Naive B cell (primary cell): ENCODE measurements at regions not wholly inside any gene's neighbourhood (a gene's known extent, or its start where the extent isn't known, plus 50 kb on each side); places are given as distances from the start of the nearest gene placed in this dataset.
"Not testable (repeated sequence)": the region's sequence is repeated elsewhere in the genome, so short reads cannot be mapped to it uniquely, and the experiment has no call there.

Experiments used
- ATAC-seq, 2 donors: fragments of 150-1000 bp; cut with Tn5 transposase; 2 replicates each; pipeline ENCODE4 v1.10.0; 2021; ENCODE audit warnings: low read depth in 2 of 2, mild to moderate bottlenecking in 2 of 2, moderate library complexity in 2 of 2
- DNase-seq: peaks from one replicate; pipeline ENCODE4 v3.0.0; 2022
- H3K27ac Mint-ChIP-seq, 6 donors: one replicate each; pipeline ENCODE4 v1.8.0; 2020 to 2022; ENCODE audit warnings: mild to moderate bottlenecking in 6 of 6, mixed read lengths in 6 of 6, moderate library complexity in 5 of 6, inconsistent platforms in 2 of 6
- H3K27me3 Mint-ChIP-seq, 3 donors: one replicate each; pipeline ENCODE4 v1.8.0; 2021 to 2022; ENCODE audit warnings: mixed read lengths in 3 of 3, mild to moderate bottlenecking in 1 of 3
- H3K36me3 Mint-ChIP-seq, 2 donors: one replicate each; pipeline ENCODE4 v1.8.0; 2020 to 2022; ENCODE audit warnings: mixed read lengths in 2 of 2, inconsistent platforms in 1 of 2, mild to moderate bottlenecking in 1 of 2
- H3K4me1 Mint-ChIP-seq, 3 donors: one replicate each; pipeline ENCODE4 v1.8.0; 2020 to 2022; ENCODE audit warnings: mixed read lengths in 3 of 3, inconsistent platforms in 1 of 3, mild to moderate bottlenecking in 1 of 3, moderate library complexity in 1 of 3
- H3K4me3 Mint-ChIP-seq, 8 donors: one replicate each; pipeline ENCODE4 v1.8.0; 2020 to 2022; ENCODE audit warnings: mild to moderate bottlenecking in 8 of 8, mixed read lengths in 8 of 8, moderate library complexity in 8 of 8, inconsistent platforms in 2 of 8
- H3K9me3 Mint-ChIP-seq, 7 donors: one replicate each; pipeline ENCODE4 v1.8.0; 2020 to 2022; ENCODE audit warnings: mixed read lengths in 7 of 7, mild to moderate bottlenecking in 5 of 7, inconsistent platforms in 2 of 7, moderate library complexity in 1 of 7

DNA sequence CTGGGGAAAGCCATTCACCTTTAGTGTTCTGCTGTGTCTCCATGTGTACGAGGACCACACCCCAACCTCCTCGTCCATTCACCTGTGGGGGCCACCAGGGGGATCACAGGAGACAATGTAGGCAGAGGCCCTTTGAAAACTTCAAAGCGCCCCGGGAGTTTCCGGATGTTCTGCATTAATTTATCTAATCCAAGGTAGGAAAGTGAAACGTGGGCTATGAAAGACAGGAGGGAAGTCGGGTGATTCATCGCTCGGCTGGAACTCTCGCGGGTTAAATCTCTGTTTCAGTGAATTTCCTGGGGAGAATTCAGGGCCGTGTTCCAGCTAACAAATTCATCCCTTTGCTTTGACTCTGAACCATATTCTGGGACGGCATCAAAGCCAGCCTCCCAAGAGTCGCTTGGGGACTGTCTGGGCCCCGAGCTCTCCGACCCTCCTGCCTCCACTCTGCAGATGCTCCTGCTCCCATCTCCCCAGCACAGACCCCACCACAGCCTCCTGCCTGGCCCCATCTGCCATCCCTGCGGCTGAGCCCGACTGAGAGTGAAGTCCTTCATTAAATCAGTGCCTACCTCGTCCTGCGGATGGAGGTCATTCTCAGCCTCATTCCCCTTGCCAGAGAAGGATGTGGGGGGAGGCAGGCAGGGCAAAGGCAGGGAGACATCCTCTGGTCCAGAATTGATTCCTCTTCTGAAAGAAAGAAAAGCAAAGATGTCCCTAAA, 114.1 kb upstream of the CARD11 start:
- peaks cover 4 to 9% (median 5%) of the 10 kb centered on the region in 3 donors for H3K27me3 Mint-ChIP-seq
- peaks cover 0 to 2% (median 0%) of the 10 kb centered on the region in 7 donors for H3K9me3 Mint-ChIP-seq
- DNase-seq (no peak), ATAC-seq (peak in 1 of 2 donors; percentile 8)
- H3K4me3 Mint-ChIP-seq, result peak overlapping the region in 3 of 8 donors; percentile 4 to 71 (median 36)
- H3K36me3 Mint-ChIP-seq, result no peaks in the 10 kb centered on the region
- H3K27ac Mint-ChIP-seq, result peak overlapping the region in 1 of 6 donors; percentile 79
- H3K4me1 Mint-ChIP-seq, result peaks cover 8 to 31% (median 10%) of the 10 kb centered on the region in 3 donors

GRCh38 chr7:3158341-3158760, 114.7 kb upstream of the CARD11 start:
- no peak overlapping the region for H3K27ac Mint-ChIP-seq
- peaks cover 4 to 9% (median 5%) of the 10 kb centered on the region in 3 donors for H3K27me3 Mint-ChIP-seq
- H3K9me3 Mint-ChIP-seq, result peaks cover 0 to 5% (median 2%) of the 10 kb centered on the region in 7 donors
- ATAC-seq, result no peak
- peaks cover 8 to 28% (median 8%) of the 10 kb centered on the region in 3 donors for H3K4me1 Mint-ChIP-seq
- no peaks in the 10 kb centered on the region for H3K36me3 Mint-ChIP-seq
- no peak overlapping the region for H3K4me3 Mint-ChIP-seq
- DNase-seq, result no peak

GRCh38 chr7:3159039-3159438, 115.4 kb upstream of the CARD11 start:
- Mint-ChIP-seq H3K27ac (no peak overlapping the region), H3K9me3 (peaks cover 0 to 5% (median 2%) of the 10 kb centered on the region in 7 donors), H3K27me3 (peaks cover 4 to 9% (median 6%) of the 10 kb centered on the region in 3 donors), H3K4me3 (no peak overlapping the region), H3K4me1 (peaks cover 5 to 22% (median 8%) of the 10 kb centered on the region in 3 donors), H3K36me3 (no peaks in the 10 kb centered on the region)
- ATAC-seq (no peak), DNase-seq (no peak)

GRCh38 chr7:3159445-3159844, 115.8 kb upstream of the CARD11 start:
- Mint-ChIP-seq H3K4me1 (peaks cover 5 to 18% (median 8%) of the 10 kb centered on the region in 3 donors), H3K27me3 (peaks cover 4 to 10% (median 9%) of the 10 kb centered on the region in 3 donors), H3K36me3 (no peaks in the 10 kb centered on the region), H3K9me3 (peaks cover 0 to 5% (median 2%) of the 10 kb centered on the region in 7 donors), H3K27ac (no peak overlapping the region), H3K4me3 (no peak overlapping the region)
- ATAC-seq (no peak), DNase-seq (no peak)

DNA sequence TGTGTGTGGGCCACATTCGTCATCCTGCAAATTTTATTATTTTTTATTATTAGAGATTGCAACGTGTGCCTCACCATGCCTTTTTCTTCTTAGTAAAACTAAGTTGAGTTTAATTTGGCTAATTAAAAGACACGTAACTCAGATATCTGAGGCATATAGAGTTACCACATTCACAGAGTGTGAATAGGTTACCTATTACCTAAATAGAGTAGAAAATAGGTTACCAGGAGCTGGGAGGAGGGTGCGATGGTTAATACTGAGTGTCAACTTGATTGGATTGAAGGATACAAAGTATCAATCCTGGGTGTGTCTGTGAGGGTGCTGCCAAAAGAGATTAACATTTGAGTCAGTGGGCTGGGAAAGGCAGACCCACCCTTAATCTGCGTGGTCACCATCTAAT, 116.3 kb upstream of the CARD11 start:
- peaks cover 2 to 14% (median 4%) of the 10 kb centered on the region in 3 donors for H3K4me1 Mint-ChIP-seq
- not testable (repeated sequence) for H3K27ac Mint-ChIP-seq, DNase-seq, ATAC-seq, H3K9me3 Mint-ChIP-seq, H3K36me3 Mint-ChIP-seq
- peak overlapping the region in 1 of 8 donors; percentile 44 for H3K4me3 Mint-ChIP-seq
- H3K27me3 Mint-ChIP-seq, result peaks cover 2 to 11% (median 9%) of the 10 kb centered on the region in 3 donors

DNA sequence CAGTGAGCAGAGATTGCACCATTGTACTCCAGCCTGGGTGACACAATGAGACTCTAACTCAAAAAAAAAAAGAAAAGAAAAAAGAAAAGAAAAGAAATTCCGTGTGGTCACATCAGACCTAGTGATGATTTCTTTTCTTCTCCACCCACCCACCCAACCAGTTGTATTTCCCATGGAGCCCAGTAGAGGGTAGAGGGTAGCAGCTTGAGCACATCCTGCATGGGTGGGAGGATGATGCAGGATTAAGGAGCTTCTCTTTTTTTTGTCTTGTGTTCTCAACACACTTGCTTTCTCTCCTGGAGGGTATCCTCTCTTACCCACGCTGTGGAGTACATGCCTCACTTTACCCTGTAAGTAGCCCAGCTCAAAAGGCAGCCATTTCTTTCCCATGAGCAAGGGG, 118.6 kb upstream of the CARD11 start:
- H3K4me3 Mint-ChIP-seq, result no peak overlapping the region
- H3K36me3 Mint-ChIP-seq, result no peaks in the 10 kb centered on the region
- no peak for ATAC-seq
- no peak overlapping the region for H3K27ac Mint-ChIP-seq
- H3K4me1 Mint-ChIP-seq, result peaks cover 0 to 9% (median 4%) of the 10 kb centered on the region in 3 donors
- H3K27me3 Mint-ChIP-seq, result peaks cover 0 to 22% (median 9%) of the 10 kb centered on the region in 3 donors
- no peak for DNase-seq
- peaks cover 0 to 5% (median 2%) of the 10 kb centered on the region in 7 donors for H3K9me3 Mint-ChIP-seq

DNA sequence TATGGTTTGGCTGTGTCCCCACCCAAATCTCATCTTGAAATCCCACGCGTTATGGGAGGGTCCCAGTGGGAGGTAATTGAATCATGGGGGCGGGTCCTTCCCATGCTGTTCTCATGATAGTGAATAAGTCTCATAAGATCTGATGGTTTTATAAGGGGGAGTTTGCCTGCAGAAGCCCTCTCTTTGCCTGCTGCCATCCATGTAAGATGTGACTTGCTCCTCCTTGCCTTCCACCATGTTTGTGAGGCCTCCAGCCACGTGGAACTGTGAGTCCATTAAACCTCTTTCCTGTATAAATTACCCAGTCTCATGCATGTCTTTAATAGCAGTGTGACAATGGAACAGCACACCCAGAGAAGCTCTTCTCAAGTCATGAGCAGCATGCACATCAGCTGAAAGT, 119.1 kb upstream of the CARD11 start:
- not testable (repeated sequence) for ATAC-seq

DNA sequence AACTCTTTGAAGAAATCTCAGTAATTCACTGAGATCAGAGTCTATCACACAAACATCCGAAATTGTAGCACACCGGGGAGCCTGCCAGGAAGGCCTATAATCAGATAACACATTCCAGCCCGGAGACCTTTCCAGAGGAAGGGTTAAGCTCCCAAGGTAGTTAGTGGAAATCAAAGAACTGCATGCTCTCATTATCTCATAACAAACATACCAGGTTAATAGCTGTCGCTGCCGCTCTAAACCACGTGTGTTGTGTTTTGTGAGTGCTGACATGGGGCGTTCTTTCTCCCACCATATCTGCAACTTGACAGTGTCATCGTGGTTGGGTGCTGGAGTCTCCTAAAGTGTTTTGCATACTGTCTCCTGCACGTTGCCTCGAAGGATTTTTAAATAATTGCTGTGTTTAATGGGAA, 120.7 kb upstream of the CARD11 start:
- Mint-ChIP-seq H3K4me3 (no peak overlapping the region), H3K27ac (no peak overlapping the region), H3K4me1 (no peaks in the 10 kb centered on the region), H3K36me3 (no peaks in the 10 kb centered on the region), H3K9me3 (peaks cover 0 to 5% (median 2%) of the 10 kb centered on the region in 7 donors), H3K27me3 (peaks cover 0 to 30% (median 10%) of the 10 kb centered on the region in 3 donors)
- no peak for ATAC-seq
- DNase-seq, result no peak

More for the DNA sequence above, 119.1 kb upstream of the CARD11 start:
- H3K4me3 Mint-ChIP-seq, H3K9me3 Mint-ChIP-seq, DNase-seq, H3K4me1 Mint-ChIP-seq, H3K36me3 Mint-ChIP-seq, H3K27ac Mint-ChIP-seq: not testable (repeated sequence)
- peaks cover 0 to 20% (median 9%) of the 10 kb centered on the region in 3 donors for H3K27me3 Mint-ChIP-seq

DNA sequence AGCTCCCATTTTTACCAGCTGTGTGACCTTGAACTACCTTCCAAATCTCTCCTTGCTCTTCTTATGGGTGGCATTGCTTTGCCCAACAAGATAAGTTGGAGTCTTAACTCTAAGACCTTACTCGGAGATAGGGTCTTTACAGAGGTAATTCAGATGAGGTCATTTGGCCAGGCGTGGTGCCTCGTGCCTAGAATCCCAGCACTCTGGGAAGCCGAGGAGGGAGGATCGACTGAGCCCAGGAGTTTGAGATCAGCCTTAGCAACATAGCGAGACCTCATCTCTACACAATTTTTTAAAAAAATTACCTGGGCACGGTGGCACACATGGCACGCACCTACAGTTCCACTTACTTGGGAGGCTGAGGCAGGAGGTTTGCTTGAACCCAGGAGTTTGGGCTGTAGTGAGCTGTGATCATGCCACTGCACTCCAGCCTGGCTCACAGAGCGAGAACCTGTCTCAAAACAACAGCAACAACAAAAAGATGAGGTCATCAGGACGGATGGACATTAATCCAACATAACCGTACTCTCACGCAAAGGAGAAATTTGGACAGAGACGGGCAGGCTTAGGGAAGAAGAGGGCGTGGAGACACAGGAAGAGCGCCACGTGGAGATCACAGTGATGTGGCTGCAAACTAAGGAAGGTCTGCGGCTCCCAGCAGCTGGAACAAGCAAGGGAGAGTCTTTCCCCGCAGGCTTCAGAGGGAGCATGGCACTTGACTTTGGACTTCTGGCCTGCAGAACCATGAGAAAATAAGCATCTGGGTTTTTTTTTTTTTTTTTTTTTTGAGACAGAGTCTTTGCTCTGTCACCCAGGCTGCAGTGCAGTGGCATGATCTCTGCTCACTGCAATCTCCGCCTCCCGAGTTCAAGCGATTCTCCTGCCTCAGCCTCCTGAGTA, 122.3 kb upstream of the CARD11 start:
- no peak overlapping the region for H3K27ac Mint-ChIP-seq
- DNase-seq, result no peak
- H3K27me3 Mint-ChIP-seq, result peaks cover 0 to 36% (median 19%) of the 10 kb centered on the region in 3 donors
- no peaks in the 10 kb centered on the region for H3K4me1 Mint-ChIP-seq
- H3K4me3 Mint-ChIP-seq, result no peak overlapping the region
- H3K36me3 Mint-ChIP-seq, result no peaks in the 10 kb centered on the region
- peaks cover 0 to 5% (median 2%) of the 10 kb centered on the region in 7 donors for H3K9me3 Mint-ChIP-seq
- ATAC-seq, result no peak

DNA sequence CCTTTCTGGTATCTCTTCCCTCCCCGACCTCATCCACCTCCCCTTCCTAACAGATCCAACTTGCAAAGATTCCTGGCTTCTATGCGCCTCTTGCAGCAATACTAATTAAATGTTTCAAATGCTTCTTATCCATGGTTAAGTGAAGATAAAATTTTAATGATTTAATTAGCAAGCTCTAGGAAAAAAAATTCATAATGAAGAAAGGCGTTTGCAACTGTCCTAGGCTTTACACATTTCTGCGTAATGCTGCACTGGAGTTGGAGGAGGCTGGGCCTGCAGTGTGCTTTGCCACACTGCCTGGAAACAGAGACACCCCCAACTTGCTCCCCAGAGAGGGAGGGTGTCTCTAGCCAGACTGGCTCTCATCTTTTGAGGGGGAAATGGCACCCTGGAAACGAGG, 123.9 kb upstream of the CARD11 start:
- no peak for DNase-seq
- H3K9me3 Mint-ChIP-seq, result peaks cover 0 to 9% (median 2%) of the 10 kb centered on the region in 7 donors
- no peak for ATAC-seq
- peak overlapping the region in 1 of 8 donors; percentile 29 for H3K4me3 Mint-ChIP-seq
- no peaks in the 10 kb centered on the region for H3K4me1 Mint-ChIP-seq
- peaks cover 0 to 42% (median 28%) of the 10 kb centered on the region in 3 donors for H3K27me3 Mint-ChIP-seq
- peaks cover 0 to 6% of the 10 kb centered on the region in 2 donors for H3K36me3 Mint-ChIP-seq
- H3K27ac Mint-ChIP-seq, result peak overlapping the region in 1 of 6 donors; percentile 72

GRCh38 chr7:3168370-3168769, 124.7 kb upstream of the CARD11 start:
- H3K27ac Mint-ChIP-seq, result no peak overlapping the region
- H3K9me3 Mint-ChIP-seq, result peaks cover 0 to 5% (median 0%) of the 10 kb centered on the region in 7 donors
- peaks cover 0 to 6% of the 10 kb centered on the region in 2 donors for H3K36me3 Mint-ChIP-seq
- ATAC-seq, result no peak
- DNase-seq, result no peak
- no peak overlapping the region for H3K4me3 Mint-ChIP-seq
- peaks cover 3 to 42% (median 28%) of the 10 kb centered on the region in 3 donors for H3K27me3 Mint-ChIP-seq
- H3K4me1 Mint-ChIP-seq, result no peaks in the 10 kb centered on the region

DNA sequence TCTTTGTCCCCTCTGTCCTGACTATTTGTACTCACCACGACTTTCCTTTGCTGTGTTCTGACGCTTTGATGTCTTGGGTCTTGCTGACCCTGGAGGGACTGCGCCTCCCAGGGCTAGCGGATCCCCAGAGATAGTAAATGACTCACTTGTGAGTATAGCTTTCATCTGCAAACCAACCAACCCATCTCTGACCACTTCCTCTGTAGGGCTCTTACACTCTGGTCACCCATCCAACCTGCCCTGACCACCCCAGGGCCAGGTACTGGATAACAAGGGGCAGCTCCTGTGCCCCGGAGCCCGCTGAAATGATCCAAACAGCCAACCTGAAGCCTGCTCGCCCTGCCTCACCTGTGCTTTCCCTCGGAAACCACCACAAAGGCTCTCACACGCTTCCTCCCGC, 125.2 kb upstream of the CARD11 start:
- peaks cover 4 to 42% (median 33%) of the 10 kb centered on the region in 3 donors for H3K27me3 Mint-ChIP-seq
- DNase-seq (no peak), ATAC-seq (no peak)
- H3K4me1 Mint-ChIP-seq, result no peaks in the 10 kb centered on the region
- H3K9me3 Mint-ChIP-seq, result peaks cover 0 to 5% (median 0%) of the 10 kb centered on the region in 7 donors
- peak overlapping the region in 1 of 6 donors; percentile 26 for H3K27ac Mint-ChIP-seq
- no peak overlapping the region for H3K4me3 Mint-ChIP-seq
- peaks cover 0 to 6% of the 10 kb centered on the region in 2 donors for H3K36me3 Mint-ChIP-seq

GRCh38 chr7:3172768-3173280, 128.2 kb upstream of the SDK1 start:
- Mint-ChIP-seq H3K9me3 (peaks cover 0 to 5% (median 0%) of the 10 kb centered on the region in 7 donors), H3K27ac (no peak overlapping the region), H3K27me3 (peaks cover 11 to 42% (median 30%) of the 10 kb centered on the region in 3 donors), H3K36me3 (peaks cover 0 to 6% of the 10 kb centered on the region in 2 donors), H3K4me3 (no peak overlapping the region), H3K4me1 (no peaks in the 10 kb centered on the region)
- ATAC-seq (no peak), DNase-seq (no peak)
